Heart right ventricle (tissue), 16 donors: ENCODE measurements at regions not wholly inside any gene's neighbourhood (a gene's known extent, or its start where the extent isn't known, plus 50 kb on each side); places are given as distances from the start of the nearest gene placed in this dataset.
A peak's percentile ranks its signal among the peaks of the same experiment; 100 is the strongest.

Source experiments
- ATAC-seq, 8 donors: fragments of 200-7000 bp; cut with Tn5 transposase; one replicate each; pipeline ENCODE4 v1.9.1; 2020; ENCODE audit warnings: mild to moderate bottlenecking in 8 of 8, moderate library complexity in 8 of 8, moderate number of reproducible peaks in 1 of 8
- DNase-seq, 2 donors: peaks; one replicate each; pipeline ENCODE4 v3.0.0-alpha.2; 2020
- H3K27ac ChIP-seq, 10 donors: fragments of 200-600 bp; sonication (generic) in 2 of 10; one replicate each; pipeline versions ENCODE4 v1.5.0 to v1.8.0; 2020 to 2022; ENCODE audit warnings: mild to moderate bottlenecking in 3 of 10
- H3K27me3 ChIP-seq, 7 donors: fragments of 200-600 bp; one replicate each; pipeline ENCODE4 v1.8.0; 2021 to 2022; ENCODE audit warnings: mild to moderate bottlenecking in 2 of 7
- H3K36me3 ChIP-seq, 9 donors: fragments of 200-600 bp; sonication (generic) in 1 of 9; one replicate each; pipeline versions ENCODE4 v1.5.0 to v1.8.0; 2020 to 2022; ENCODE audit warnings: mild to moderate bottlenecking in 2 of 9
- H3K4me1 ChIP-seq, 9 donors: fragments of 200-600 bp; sonication (generic) in 1 of 9; one replicate each; pipeline versions ENCODE4 v1.5.0 to v1.8.0; 2020 to 2022; ENCODE audit warnings: mild to moderate bottlenecking in 4 of 9
- H3K4me3 ChIP-seq, 10 donors: fragments of 200-600 bp; sonication (generic) in 2 of 10; one replicate each; pipeline versions ENCODE4 v1.5.0 to v1.8.0; 2020 to 2022; ENCODE audit warnings: mild to moderate bottlenecking in 7 of 10, moderate library complexity in 2 of 10
- H3K9me3 ChIP-seq, 11 donors: fragments of 200-600 bp in 10 of 11; sonication (generic) in 2 of 11; one replicate each; pipeline versions ENCODE4 v1.5.0 to v1.8.0; 2013 to 2022; ENCODE audit warnings: mild to moderate bottlenecking in 2 of 11, control low read depth in 1 of 11, moderate library complexity in 1 of 11
- CTCF ChIP-seq, 9 donors: fragments of 200-600 bp; sonication (generic) in 2 of 9; IDR thresholded peaks; one replicate each; pipeline versions ENCODE4 v1.5.0 to v1.8.0; 2021 to 2022; ENCODE audit warnings: antibody characterized with exemption in 9 of 9, mild to moderate bottlenecking in 5 of 9, moderate library complexity in 1 of 9
- WGBS, 2 donors: extraction: QIAGEN DNeasy Blood & Tissue Kit; methylation state at CpG; one replicate each; pipeline ENCODE4 v1.1.7; 2013; ENCODE audit warnings: inconsistent platforms in 1 of 2; 5-methylcytosine and 5-hydroxymethylcytosine counted together
- intact Hi-C, 10 donors: fragments of 100-400 bp; cut with DNase I; formaldehyde crosslinking; loops; one replicate each; pipeline versions ENCODE4 v1.11.1 to v1.14.2; 2022
- donor health status: Arrhythmogenic right ventricular cardiomyopathy.
- donor health status: ischemic (EF 13 %, LVEDD 7.1; RV severe dilation, severe dysfunction).
- donor health status: healthy with polysubstance abuse.
- donor health status: DM: no; HTN: yes; CAD: no.
- donor health status: DM: no; HTN: no; CAD: no.
- donor health status: ischemic (EF 25% LVEDD 6.9; RV normal size, moderate dysfunction).
- donor health status: ischemic (EF 25% LVEDD 5.7; RV mildly dilated, moderate dysfunction).
- donor health status: healthy.
- donor health status: DM: yes; HTN: yes; CAD: no.
- donor health status: Ischemic cardiomyopathy.
- donor health status: ischemic (EF 35%, LVEDD 5.7; RV mildly dilated, moderate dysfunction).
- donor health status: nonischemic (EF 11% LVEDD 7.7; RV severe dilation, severe dysfunction).
- donor health status: DM: yes; HTN: yes; CAD: no.
- donor health status: PGD.
- donor health status: ischemic (EF 29% LVEDD 5.4; RV normal size, mild dysfunction).
- donor health status: nonischemic (EF 23%, LVEDD 6.1; RV moderate dilation, normal function).

- no peak for DNase-seq
These were observed 98.0 kb upstream of the NID2 start for GRCh38 chr14:52166822-52167221.

GRCh38 chr14:52155651-52156213 lies 86.9 kb upstream of the NID2 start:
- Histone ChIP-seq H3K9me3 (no peaks in the 10 kb centered on the region), H3K27ac (no peak overlapping the region), H3K4me3 (no peak overlapping the region), H3K4me1 (no peaks in the 10 kb centered on the region), H3K27me3 (no peaks in the 10 kb centered on the region), H3K36me3 (no peaks in the 10 kb centered on the region)
- intact Hi-C loops = no loop called here
- TF ChIP-seq CTCF (IDR thresholded peaks at IDR 0.05) = no peak
- DNase-seq = no peak
- ATAC-seq = no peak
- WGBS, 2 donors = 96% methylated on average over 24 of the region's 24 CpGs

More at GRCh38 chr14:52166822-52167221, 98.0 kb upstream of the NID2 start:
- Histone ChIP-seq H3K36me3 (no peaks in the 10 kb centered on the region), H3K4me1 (no peaks in the 10 kb centered on the region), H3K27me3 (no peaks in the 10 kb centered on the region), H3K27ac (no peak overlapping the region), H3K9me3 (peaks cover 0 to 30% (median 10%) of the 10 kb centered on the region in 11 donors), H3K4me3 (no peak overlapping the region)
- WGBS, 2 donors = 97 to 98% methylated on average over 11 of the region's 11 CpGs
- ATAC-seq = no peak
- no peak for TF ChIP-seq CTCF (IDR thresholded peaks at IDR 0.05)
- intact Hi-C loops = no loop called here

- peak overlapping the region in 1 of 10 donors; percentile 21 for H3K27ac ChIP-seq
- 94 to 95% methylated on average over 4 of the region's 4 CpGs for WGBS, 2 donors
- ATAC-seq (no peak), DNase-seq (no peak)
- intact Hi-C loops = no loop called here
- no peaks in the 10 kb centered on the region for H3K27me3 ChIP-seq
- H3K4me3 ChIP-seq = no peak overlapping the region
- H3K9me3 ChIP-seq = no peaks in the 10 kb centered on the region
- TF ChIP-seq CTCF (IDR thresholded peaks at IDR 0.05) = no peak
- no peaks in the 10 kb centered on the region for H3K36me3 ChIP-seq
- H3K4me1 ChIP-seq = no peaks in the 10 kb centered on the region
These were observed 86.3 kb upstream of the NID2 start for GRCh38 chr14:52154992-52155650.

- DNase-seq (no peak), ATAC-seq (no peak)
- no peak for TF ChIP-seq CTCF (IDR thresholded peaks at IDR 0.05)
- no peak overlapping the region for H3K27ac ChIP-seq
- H3K4me3 ChIP-seq = no peak overlapping the region
- H3K36me3 ChIP-seq = no peaks in the 10 kb centered on the region
- intact Hi-C loops = no loop called here
- no peaks in the 10 kb centered on the region for H3K27me3 ChIP-seq
- H3K4me1 ChIP-seq = no peaks in the 10 kb centered on the region
- H3K9me3 ChIP-seq = no peaks in the 10 kb centered on the region
- WGBS, 2 donors = 27 to 34% methylated on average over 1 of the region's 1 CpG
These were observed 85.1 kb upstream of the NID2 start for GRCh38 chr14:52153939-52154338.
